ENCODE measurements at regions not wholly inside any gene's neighbourhood (a gene's known extent, or its start where the extent isn't known, plus 50 kb on each side); places are given as distances from the start of the nearest gene placed in this dataset.
"Not testable (repeated sequence)": the region's sequence is repeated elsewhere in the genome, so short reads cannot be mapped to it uniquely, and the experiment has no call there.

GRCh38 chr12:8282181-8282580, 54.8 kb upstream of the FAM90A1 start:
- not testable (repeated sequence) for DNase-seq

- DNase-seq: not testable (repeated sequence)
Observed at GRCh38 chr12:8285681-8286080, 58.3 kb upstream of the FAM90A1 start.

GRCh38 chr12:8291764-8292163, 64.3 kb upstream of the FAM90A1 start:
- not testable (repeated sequence) for DNase-seq

- not testable (repeated sequence) for DNase-seq
Observed at GRCh38 chr12:8294662-8295061, 67.2 kb upstream of the FAM90A1 start.

- not testable (repeated sequence) for DNase-seq
Observed at GRCh38 chr12:8308611-8309010, 81.2 kb upstream of the FAM90A1 start.

- not testable (repeated sequence) for DNase-seq
Observed at GRCh38 chr12:8315997-8316396, 88.6 kb upstream of the FAM90A1 start.

GRCh38 chr12:8317675-8318074, 90.3 kb upstream of the FAM90A1 start:
- not testable (repeated sequence) for DNase-seq

- peak; percentile 31 to 71 for DNase-seq
Observed at GRCh38 chr12:8320251-8320730, 92.9 kb upstream of the FAM90A1 start.

GRCh38 chr12:8320791-8321370, 93.5 kb upstream of the FAM90A1 start:
- DNase-seq: not testable (repeated sequence)

- not testable (repeated sequence) for DNase-seq
Observed at GRCh38 chr12:8325145-8325839, 97.9 kb upstream of the FAM90A1 start.

GRCh38 chr12:8328835-8329234, 101.4 kb upstream of the FAM90A1 start:
- DNase-seq: not testable (repeated sequence)

- not testable (repeated sequence) for DNase-seq
Observed at GRCh38 chr12:8332373-8332772, 105.0 kb upstream of the FAM90A1 start.

- DNase-seq: not testable (repeated sequence)
Observed at GRCh38 chr12:8351073-8351472, 104.7 kb upstream of the CLEC6A start.

- not testable (repeated sequence) for DNase-seq
Observed at GRCh38 chr12:8354741-8355140, 101.0 kb upstream of the CLEC6A start.

- DNase-seq: not testable (repeated sequence)
Observed at GRCh38 chr12:8355531-8355930, 100.2 kb upstream of the CLEC6A start.

GRCh38 chr12:8373744-8374143, 82.0 kb upstream of the CLEC6A start:
- not testable (repeated sequence) for DNase-seq

GRCh38 chr12:8375122-8375521, 80.6 kb upstream of the CLEC6A start:
- not testable (repeated sequence) for DNase-seq

GRCh38 chr12:8377756-8378155, 78.0 kb upstream of the CLEC6A start:
- DNase-seq: not testable (repeated sequence)

- not testable (repeated sequence) for DNase-seq
Observed at GRCh38 chr12:8382556-8382955, 73.2 kb upstream of the CLEC6A start.

GRCh38 chr12:8384686-8385085, 71.1 kb upstream of the CLEC6A start:
- not testable (repeated sequence) for DNase-seq

GRCh38 chr12:8385431-8385830, 70.3 kb upstream of the CLEC6A start:
- DNase-seq: not testable (repeated sequence)

- DNase-seq: not testable (repeated sequence)
Observed at GRCh38 chr12:8386661-8387060, 69.1 kb upstream of the CLEC6A start.

- not testable (repeated sequence) for DNase-seq
Observed at GRCh38 chr12:8389296-8389695, 66.5 kb upstream of the CLEC6A start.

All from CD4-positive, alpha-beta T cell treated with Interferon alpha-2 for 1 hour (primary cell).